Right lung (tissue), 2 donors: ENCODE measurements at regions not wholly inside any gene's neighbourhood (a gene's known extent, or its start where the extent isn't known, plus 50 kb on each side); places are given as distances from the start of the nearest gene placed in this dataset.
"Not testable (repeated sequence)": the region's sequence is repeated elsewhere in the genome, so short reads cannot be mapped to it uniquely, and the experiment has no call there.

Experiments
- DNase-seq, 2 donors: peaks; one replicate each; pipeline ENCODE4 v3.0.0-alpha.2; 2013

DNA sequence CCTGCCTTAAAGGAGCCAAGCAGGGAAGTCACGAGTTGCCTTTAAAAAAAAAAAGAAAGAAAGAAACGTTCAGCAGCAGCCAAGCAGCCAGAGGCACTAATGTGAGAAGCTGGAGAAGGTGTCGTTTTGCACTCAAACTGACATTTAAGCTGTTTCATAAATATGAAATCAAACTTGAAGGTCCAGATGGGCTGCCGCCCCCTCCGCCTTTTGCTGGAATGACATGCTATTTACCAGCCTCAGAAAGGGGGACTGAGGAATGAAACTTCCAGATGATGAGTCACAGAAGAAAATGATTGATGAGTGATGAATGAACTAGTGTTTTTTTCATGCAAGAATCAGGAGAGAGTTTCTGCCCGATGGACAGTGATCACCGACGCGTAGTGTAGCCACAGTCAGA, 396.8 kb downstream of the IGSF11 start:
- DNase-seq: no peak

DNA sequence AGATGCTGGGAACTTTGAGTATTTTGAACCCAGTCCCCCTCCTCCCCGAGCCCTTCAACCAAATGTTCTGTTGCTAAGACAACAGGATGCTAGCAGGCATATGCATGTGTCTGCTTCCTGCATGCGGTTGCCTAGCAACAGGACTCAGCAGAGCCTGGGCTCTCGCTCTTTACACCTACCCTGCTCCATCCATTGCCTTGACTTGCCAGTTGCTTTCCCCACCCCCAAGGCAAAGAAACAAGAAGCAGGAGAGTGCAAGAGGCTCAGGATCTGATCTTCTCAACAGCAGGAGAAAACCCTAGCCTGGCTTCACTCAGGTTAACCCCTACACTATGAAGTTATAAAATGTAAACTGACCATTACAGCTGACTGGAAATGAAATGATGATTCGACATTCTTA, 393.0 kb downstream of the IGSF11 start:
- peak; percentile 13 to 28 for DNase-seq

DNA sequence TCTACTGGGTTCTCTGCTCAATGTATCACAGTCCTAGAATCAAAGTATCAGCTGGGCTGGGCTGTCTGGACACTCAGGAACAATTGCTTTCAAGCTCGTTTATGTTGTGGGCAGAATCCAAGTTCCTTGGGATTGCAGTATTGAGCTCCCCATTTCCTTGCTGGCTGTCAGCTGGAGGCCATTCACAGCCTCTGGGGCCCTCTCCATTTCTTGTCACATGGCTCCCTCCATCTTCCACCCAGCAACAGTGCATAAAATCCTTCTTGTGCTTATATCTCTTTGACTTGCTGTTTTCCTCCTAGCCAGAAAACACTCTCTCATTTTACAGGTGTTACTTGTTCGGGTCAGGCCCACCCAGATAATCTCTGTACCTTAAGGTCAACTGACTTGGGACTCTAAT, 363.5 kb downstream of the IGSF11 start:
- no peak for DNase-seq

DNA sequence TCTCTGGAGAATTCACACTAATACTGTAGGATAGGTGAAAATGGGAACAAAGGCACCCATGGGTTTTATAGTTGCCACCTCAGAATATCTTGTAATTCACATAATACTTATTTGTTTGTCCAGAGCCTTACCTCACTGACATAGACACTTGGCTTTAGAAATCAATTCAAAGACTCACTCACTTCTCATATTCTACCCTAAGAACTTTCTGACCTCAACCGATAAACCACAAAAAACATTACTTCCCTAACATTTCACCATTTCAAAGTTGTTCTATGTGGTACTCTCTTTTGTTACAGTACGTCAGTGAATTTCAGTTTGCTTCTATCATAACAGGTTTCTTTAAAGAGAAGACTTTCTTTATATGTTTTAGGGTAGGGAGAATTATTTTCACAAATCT, 359.3 kb downstream of the IGSF11 start:
- no peak for DNase-seq

DNA sequence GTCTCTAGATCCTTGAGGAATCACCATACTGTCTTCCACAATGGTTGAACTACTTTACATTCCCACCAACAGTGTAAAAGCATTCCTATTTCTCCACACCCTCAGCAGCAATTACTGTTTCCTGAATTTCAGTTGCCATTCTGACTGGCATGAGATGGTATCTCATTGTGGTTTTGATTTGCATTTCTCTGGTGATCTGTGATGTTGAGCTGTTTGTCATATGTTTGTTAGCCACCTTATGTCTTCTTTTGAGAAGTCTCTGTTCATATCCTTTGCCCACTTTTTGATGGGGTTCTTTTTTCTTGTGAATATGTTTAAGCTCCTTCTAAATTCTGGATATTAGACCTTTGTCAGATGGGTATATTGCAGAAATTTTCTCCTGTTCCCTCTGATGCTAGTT, 356.0 kb downstream of the IGSF11 start:
- not testable (repeated sequence) for DNase-seq

DNA sequence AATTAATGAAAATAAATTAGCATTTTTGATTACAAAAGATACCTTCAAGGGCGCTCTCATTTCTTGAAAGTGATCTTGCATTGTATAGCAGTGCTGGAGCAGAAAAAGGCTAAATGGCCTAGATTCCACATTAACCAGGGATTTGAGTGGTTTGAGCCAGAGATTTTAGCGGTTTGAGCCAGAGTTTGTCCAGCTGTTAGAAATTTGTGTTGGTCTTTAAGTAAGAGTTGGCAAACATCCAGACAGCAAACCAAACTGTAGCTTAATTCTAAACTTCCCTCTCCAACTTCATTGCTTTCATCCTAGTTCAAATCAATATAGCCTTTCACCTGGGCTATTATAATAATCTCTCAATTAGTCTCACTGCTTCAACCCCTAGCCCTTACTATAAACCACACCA, 351.7 kb downstream of the IGSF11 start:
- peak; percentile 79 to 83 for DNase-seq

DNA sequence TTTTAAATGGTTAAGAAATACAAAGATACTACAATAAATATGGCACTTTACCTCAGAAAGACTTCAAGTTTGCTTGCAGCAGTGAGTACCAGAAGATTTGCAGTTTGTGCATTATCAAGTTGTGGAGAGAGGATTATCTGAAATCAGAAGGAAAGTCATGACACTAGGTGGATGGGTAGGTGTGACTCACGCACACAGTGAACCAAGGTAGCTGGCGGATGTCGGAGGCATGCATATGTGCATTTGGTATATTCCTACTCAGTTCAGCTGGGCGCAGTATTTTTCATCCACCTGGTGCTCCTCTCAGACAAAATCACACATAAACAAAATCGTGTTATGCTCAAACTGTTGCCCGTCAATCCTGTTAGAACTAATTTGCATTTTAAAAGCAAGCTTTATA, 351.0 kb downstream of the IGSF11 start:
- DNase-seq: no peak

DNA sequence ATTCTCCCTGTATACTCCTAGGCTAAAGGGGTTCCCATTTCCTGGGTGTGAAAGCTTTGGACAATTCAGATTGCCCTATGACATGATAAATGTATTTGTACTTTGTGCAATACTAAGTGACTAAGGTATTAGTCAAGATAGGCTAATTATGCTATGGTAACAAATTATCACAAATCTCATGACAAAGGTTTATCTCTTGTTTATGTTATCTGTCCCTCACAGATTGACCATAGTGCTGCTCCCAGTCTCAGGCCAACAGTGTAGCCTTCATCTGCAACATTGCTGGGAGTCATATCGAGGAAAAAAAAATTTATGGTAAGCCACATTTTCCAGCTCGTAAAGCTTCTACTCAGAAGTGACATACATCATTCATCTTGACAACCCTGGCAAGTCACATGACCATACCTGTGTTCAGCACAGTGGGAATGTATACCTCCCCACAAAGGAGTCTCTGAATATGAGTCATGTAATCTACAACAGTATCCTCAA, 346.2 kb downstream of the IGSF11 start:
- DNase-seq: no peak

DNA sequence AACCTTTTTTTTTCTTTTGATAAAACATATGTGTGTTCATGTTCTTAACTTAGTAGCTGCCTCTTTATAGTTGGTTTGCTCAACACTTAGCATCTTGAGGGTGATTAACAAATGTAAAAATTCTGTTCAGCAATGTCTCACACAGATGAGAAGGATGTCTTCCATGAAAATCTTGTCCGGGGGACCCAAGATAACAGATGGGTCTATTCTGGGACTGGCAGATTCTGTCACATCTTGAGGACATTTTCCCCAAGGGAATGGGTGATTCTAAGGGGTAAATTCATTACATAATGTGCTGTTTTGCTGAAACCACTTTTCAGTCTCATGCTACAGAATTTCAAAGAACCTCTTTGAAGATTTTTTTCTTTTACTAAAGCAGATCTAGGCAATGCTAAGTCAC, 342.2 kb downstream of the IGSF11 start:
- DNase-seq: no peak

DNA sequence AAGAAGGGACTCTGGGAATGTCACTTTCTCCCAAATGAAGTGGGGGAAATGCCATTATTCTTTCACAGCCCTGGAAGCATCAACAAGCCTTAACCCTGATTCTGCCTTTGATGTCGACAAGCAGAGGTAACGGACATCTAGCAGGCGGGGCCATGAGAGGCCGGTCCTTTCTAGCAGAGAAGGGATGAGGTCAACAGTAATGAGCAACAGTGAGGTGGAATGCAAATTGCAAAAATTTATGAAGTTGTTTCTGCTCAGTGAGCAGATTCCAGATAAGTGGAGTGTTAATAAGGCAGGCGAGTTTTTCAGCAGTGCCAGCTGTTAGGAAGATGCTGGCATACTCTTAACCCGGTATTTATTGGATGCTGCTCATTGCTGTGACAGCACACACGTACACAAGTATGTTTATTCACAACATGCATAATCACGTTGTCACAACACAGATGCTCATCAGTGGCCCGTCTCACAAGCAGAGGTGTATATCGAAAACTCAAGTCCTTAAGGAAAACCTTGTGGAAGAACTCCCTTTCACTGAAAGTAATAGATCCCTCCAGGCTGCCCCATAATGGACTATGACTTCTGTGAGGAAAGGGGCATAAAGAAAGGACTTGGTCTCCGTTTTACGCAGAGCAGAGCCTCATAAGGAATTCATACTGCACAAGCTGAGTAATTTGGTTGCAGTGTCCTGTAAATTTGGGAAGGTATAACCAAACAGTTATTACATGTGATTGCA, 329.0 kb downstream of the IGSF11 start:
- DNase-seq: no peak

DNA sequence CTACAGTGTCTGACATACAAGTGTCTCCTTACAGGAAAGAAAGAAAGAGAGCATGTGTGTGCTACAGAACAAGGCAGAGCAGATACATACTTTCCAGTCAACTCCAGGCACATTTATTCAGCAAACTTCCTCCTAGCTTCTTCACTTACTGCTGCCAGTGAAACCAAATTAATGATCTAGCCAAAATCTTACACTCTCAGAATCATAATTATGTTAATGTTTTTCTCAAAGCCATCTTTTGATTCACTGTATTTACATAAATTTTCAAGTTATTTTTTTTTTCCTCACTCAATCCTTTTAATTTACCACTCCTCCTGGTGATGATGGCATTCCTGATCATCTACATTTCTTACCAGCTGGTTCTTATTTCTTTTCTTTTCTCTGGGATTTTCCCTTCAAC, 326.7 kb downstream of the IGSF11 start:
- DNase-seq: no peak

DNA sequence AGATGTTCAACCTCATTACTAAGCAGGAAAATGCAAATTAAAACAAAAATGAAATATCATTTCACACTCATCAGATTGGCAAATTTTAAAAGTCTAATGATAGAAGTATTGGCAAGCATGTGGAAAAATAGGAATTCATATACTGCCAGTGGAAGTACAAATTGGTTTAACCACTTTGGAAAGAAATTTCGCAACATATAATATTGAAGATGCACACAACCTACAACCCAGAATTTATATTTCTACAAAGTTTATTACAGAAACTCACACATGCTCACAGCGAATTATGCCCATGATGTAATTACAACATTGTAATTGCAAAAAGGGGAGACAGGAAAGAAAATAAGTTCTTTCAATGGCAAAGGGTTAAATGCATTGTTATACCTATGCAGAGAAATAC, 324.1 kb downstream of the IGSF11 start:
- DNase-seq: no peak

DNA sequence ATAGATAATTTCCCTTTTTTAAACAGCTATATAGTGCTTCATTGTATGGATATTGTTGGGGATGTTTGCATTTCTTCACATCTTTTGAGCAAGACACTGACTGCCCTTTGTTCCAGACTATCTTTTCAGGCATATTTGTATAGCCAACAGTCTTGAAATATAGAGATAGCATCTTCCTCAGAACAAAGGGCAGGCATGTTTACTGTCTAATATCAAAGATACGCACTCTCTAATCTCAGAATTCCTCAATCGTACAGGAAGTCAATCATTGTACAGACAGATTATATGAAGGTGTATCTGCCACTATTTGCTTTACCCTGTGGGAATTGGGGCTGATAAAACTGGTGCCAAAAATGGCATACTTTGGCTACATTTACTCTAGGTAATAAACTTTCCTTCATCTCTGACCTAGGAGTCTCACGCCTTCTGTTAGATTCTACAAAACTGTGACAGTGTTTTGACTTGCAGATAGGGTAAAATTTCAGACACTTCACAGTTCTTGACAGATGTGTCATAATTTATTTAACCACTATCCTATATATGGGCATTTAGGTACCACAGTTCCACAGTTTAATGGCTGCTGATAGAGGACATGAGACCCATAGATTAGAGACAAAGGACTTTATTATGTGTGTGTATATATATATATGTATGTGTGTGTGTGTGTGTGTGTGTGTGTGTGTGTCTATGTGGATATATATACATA, 321.0 kb downstream of the IGSF11 start:
- no peak for DNase-seq

DNA sequence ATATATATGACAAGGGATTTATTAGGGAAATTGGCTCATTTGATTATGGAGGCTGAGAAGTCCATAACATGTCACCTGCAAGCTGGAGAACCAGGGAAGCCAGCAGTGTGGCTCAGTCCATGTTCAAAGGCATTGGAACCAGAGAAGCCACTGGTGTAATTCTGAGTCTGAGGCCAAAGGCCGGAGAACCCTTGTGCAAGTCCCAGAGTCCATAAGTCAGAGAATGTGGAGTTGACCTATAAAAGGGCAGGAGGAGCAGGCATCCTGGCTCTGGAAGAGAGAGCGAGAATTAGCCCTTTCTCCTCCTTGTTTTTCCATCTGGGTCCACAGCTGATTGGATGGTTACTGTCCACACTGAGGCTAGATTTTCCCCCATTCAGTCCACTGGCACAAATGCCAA, 319.8 kb downstream of the IGSF11 start:
- no peak for DNase-seq

DNA sequence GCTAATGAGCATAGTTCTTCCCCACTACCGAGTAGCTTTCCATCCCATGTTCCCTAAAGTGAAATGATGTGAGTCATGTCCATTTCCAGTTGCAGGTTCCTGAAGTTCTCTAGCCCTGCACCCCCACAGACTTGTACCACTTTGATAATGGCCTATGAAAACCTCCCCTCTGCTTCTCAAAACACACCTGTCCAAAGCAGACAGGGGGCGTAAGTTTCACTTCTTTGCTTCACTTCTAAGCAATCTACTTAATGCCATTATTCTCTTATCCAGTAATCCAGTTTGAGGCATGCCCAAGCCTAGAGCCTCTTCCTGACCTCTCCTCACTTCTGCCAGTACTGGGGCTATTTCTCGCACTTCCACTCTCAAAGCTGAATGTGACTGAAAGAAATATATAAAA, 305.1 kb downstream of the IGSF11 start:
- no peak for DNase-seq

DNA sequence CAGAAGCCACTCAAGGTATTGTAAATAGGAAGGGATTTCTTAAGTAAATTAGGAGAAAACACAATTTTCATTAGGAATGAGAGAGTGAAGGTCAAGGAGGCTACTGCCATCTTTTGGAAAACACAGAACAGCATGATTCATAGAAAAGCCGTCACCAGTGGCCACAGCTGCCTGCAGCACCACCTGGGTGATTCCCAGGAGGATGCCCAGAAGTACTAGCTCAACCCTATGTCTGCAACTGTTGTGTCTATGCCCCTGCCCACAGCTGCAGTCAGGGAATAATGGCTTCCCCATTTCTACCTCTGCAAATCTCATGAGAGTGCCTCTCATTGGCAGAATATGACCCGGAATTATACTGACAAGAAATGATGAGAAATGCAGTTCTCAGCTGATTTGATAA, 300.0 kb downstream of the IGSF11 start:
- no peak for DNase-seq

DNA sequence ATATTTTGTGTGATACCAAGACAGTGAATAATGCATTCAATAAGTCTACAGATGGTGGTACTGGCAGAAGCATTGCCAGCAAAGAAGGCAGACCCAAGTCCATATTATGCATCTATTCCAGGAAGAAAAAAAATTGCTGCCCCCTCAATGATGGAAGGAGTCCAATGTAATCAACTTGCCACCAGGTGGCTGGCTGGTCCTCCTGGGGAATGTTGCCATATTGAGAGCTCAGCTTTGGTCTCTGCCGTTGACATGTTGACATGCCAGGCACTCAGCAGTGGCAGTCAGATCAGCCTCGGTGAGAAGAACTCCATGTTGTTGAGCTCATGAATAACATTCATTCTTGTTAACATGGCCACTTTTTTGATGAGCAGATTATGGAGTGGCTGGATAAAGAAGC, 298.5 kb downstream of the IGSF11 start:
- no peak for DNase-seq

DNA sequence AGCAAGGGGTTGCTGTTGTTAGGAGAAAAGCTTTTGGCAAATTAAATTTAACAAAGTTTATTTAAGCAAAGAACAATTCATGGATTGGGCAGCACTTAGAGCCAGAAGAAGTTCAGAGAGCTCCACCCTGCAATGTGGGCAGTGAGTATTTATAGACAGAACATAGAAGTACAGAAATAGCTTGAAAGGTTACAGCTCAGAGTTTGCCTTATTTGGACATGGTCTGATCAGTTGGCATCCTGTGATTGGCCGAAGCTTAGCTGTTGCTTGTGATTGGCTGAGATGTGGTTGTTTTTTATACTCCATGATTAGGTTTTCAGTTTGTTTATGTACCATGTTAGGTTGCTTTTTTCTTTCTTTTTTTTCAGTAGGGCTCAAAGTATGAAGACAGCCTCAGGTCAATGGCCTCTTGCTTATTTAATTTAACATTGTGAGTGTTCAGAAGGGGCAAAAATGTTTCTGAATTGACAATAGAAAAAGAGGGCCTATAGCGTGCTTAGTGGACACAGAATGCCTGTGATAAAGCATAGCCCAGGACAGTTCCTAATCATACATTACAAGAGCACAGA, 293.8 kb downstream of the IGSF11 start:
- no peak for DNase-seq

DNA sequence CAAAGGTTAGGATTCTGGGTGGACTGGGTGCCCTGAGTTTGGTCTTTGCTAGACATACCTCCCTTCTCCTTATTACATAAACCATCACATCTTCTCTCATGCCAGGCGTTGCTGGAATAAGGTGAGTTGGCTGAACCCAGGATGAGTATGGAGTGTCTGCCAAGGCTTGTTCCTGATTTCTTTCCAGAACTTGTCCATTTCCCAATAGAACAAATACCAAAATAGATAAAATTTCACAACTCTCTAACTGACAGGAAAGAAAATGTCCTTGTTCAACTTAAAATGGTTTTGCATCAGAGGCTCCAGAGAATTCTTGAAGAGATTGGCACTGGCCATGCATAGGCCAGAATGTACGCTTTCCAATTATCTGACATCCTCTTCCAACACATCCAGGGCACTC, 291.9 kb downstream of the IGSF11 start:
- DNase-seq: no peak

DNA sequence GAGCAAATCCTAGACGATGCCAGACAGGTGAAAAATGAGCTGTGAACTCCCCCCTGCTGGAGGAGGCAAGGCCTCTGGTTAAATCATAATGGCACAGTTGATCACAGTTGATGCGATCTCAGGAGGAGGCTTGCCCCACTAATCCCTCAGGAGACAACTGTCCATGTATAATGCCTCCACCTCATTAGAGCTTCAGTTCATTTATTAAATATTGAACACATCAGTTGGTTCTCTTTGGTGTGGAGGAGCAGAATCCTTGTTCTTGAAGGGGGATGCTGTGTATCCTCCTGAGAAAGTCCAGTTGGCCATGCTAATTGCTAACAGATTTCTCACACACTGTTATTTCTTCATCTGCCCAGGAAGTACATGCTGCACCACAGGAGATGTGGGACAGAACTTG, 290.5 kb downstream of the IGSF11 start:
- no peak for DNase-seq

DNA sequence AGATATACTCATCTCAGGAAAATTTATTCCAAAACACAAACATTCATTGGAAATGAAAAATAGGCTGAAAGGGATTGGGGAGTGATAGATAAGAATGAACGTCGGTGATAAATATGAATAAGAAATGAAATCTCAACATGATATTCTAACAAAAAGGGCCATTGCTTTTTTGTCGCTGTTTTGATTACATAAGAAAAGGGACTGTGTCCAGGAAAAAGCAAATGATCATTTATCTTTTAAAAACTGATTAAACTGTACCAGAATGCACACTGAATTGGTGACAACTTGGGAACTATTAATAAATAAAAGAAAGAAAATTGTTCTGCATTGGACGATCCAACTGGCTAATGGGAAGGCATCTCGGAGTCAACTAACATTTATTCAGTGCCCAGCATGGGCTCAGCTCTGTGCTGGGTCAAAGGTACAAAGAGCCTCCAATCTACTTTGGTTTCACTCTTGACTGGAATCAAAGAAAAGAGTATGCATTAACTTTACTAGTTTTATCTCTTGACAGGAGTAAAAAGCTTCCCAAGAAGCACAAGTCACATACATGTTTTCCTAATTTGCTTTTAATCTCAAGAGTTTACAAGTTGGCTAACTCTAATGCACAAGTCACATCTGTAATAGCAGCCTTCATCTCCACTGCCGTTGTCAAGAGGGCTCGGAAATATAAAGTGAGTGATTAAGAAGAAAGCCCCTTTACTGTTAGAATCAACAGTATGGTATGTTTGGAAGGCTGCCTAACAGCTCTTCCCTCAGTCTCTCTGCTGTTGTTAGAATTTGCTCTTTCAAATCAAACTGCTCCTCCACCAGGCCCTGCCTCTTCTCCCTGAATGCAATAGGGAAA, 280.0 kb downstream of the IGSF11 start:
- peak in 1 of 2 donors; percentile 20 for DNase-seq

DNA sequence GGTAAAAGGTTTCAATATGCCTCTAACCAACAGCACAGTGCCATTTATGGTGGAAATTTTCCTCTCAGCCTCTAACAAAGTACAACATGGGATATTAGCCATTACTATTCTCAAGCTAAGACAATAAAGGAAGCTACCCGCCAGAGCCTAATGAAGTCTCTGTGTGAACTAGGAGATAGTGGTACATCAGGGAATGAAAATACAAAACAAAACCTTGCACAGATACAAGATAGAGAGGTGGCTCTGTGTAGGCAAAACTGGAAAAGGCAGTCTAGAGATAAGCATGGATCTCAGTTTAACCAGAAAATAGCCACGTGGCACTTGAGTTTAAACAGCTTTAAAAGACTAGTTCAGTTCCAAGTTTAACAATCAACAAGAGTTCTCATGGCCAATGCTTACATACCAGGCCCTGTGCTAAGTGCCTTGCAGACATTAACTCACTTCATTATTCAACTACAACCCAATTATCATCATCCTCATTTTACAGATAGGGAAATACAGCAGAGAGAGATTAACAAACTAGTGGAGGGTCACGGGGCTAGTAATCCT, 279.3 kb downstream of the IGSF11 start:
- DNase-seq: peak; percentile 58 to 73
